Loucy (cell line): ENCODE measurements at regions not wholly inside any gene's neighbourhood (a gene's known extent, or its start where the extent isn't known, plus 50 kb on each side); places are given as distances from the start of the nearest gene placed in this dataset.

ENCODE experiments used
- CTCF ChIP-seq: fragments of 200-600 bp; sonication (generic); conservative IDR thresholded peaks from 2 replicates; pipeline ENCODE4 v1.5.1; 2014; ENCODE audit warnings: mild to moderate bottlenecking, antibody characterized with exemption, low read length
- EZH2phosphoT487 ChIP-seq: fragments of 200-600 bp; IDR thresholded peaks from 2 replicates; pipeline ENCODE4 v1.6.1; 2018; ENCODE audit warnings: antibody characterized with exemption, mild to moderate bottlenecking, moderate library complexity, borderline replicate concordance

GRCh38 chr12:107826276-107826675 is 51.8 kb downstream of the ASCL4 start:
- TF ChIP-seq CTCF (no peak), EZH2phosphoT487 (no peak)
